Astrocyte (in vitro differentiated cells and primary cell): ENCODE measurements at regions not wholly inside any gene's neighbourhood (a gene's known extent, or its start where the extent isn't known, plus 50 kb on each side); places are given as distances from the start of the nearest gene placed in this dataset.

Experiments used
- DNase-seq: peaks from one replicate; pipeline ENCODE4 v3.0.0-alpha.2; 2010; ENCODE audit warnings: low read depth
- FAIRE-seq: peaks from 2 replicates; lab custom pipeline; 2011; peaks lifted over from hg19 to GRCh38; lab: Jason Lieb, UNC
- H2AFZ ChIP-seq: 2 replicates; pipeline ENCODE4 v1.6.0; 2012; ENCODE audit warnings: low read depth, low read length, inconsistent platforms
- H3K27ac ChIP-seq: 2 replicates; pipeline ENCODE4 v1.5.1; 2011; ENCODE audit warnings: low read depth, low read length, inconsistent platforms
- H3K27me3 ChIP-seq: 2 replicates; pipeline ENCODE4 v1.6.0; 2011; ENCODE audit warnings: low read length, inconsistent platforms; ENCODE audit not compliant: insufficient read depth
- H3K36me3 ChIP-seq: 2 replicates; pipeline ENCODE4 v1.5.1; 2011; ENCODE audit warnings: low read length, inconsistent platforms; ENCODE audit not compliant: insufficient read depth
- H3K4me1 ChIP-seq: 2 replicates; pipeline ENCODE4 v1.5.1; 2011; ENCODE audit warnings: low read length, inconsistent platforms; ENCODE audit not compliant: insufficient read depth
- H3K4me2 ChIP-seq: 2 replicates; pipeline ENCODE4 v1.6.0; 2012; ENCODE audit warnings: low read length, inconsistent platforms
- H3K4me3 ChIP-seq: 2 replicates; pipeline ENCODE4 v1.5.1; 2011; ENCODE audit warnings: low read depth, mild to moderate bottlenecking, low read length, inconsistent platforms; ENCODE audit not compliant: insufficient read depth
- H3K79me2 ChIP-seq: 2 replicates; pipeline ENCODE4 v1.6.0; 2012; ENCODE audit warnings: mild to moderate bottlenecking, low read length, inconsistent platforms; ENCODE audit not compliant: insufficient read depth
- H3K9ac ChIP-seq: 2 replicates; pipeline ENCODE4 v1.6.0; 2012; ENCODE audit warnings: mild to moderate bottlenecking, low read length, inconsistent platforms
- H3K9me3 ChIP-seq: 2 replicates; pipeline ENCODE4 v1.5.1; 2012; ENCODE audit warnings: low read depth, mild to moderate bottlenecking, low read length, inconsistent platforms; ENCODE audit not compliant: insufficient read depth
- H4K20me1 ChIP-seq: 2 replicates; pipeline ENCODE4 v1.6.0; 2012; ENCODE audit warnings: low read length, inconsistent platforms; ENCODE audit not compliant: insufficient read depth
- H3K27ac Mint-ChIP-seq: one replicate; pipeline ENCODE4 v1.8.0; 2021; ENCODE audit warnings: mild to moderate bottlenecking, mixed read lengths; ENCODE audit not compliant: unreplicated experiment
- H3K27me3 Mint-ChIP-seq: one replicate; pipeline ENCODE4 v1.8.0; 2021; ENCODE audit warnings: low read depth, mixed read lengths; ENCODE audit not compliant: unreplicated experiment
- H3K36me3 Mint-ChIP-seq: one replicate; pipeline ENCODE4 v1.8.0; 2021; ENCODE audit warnings: low read depth, mixed read lengths; ENCODE audit not compliant: unreplicated experiment
- H3K4me1 Mint-ChIP-seq: one replicate; pipeline ENCODE4 v1.8.0; 2021; ENCODE audit warnings: low read depth, mixed read lengths; ENCODE audit not compliant: unreplicated experiment
- H3K4me3 Mint-ChIP-seq: one replicate; pipeline ENCODE4 v1.8.0; 2021; ENCODE audit warnings: mild to moderate bottlenecking, moderate library complexity, mixed read lengths; ENCODE audit not compliant: unreplicated experiment
- H3K9me3 Mint-ChIP-seq: one replicate; pipeline ENCODE4 v1.8.0; 2021; ENCODE audit warnings: mild to moderate bottlenecking, mixed read lengths; ENCODE audit not compliant: unreplicated experiment
- EZH2 ChIP-seq: IDR thresholded peaks from 2 replicates; pipeline ENCODE4 v1.6.1; 2012; ENCODE audit warnings: mild to moderate bottlenecking, low read length, inconsistent platforms; ENCODE audit not compliant: insufficient read depth
- TF ChIP-seq, protein P1 (sequence below): IDR thresholded peaks from 2 replicates; pipeline ENCODE4 v1.5.1; 2011; ENCODE audit warnings: low read depth, mild to moderate bottlenecking, inconsistent platforms, low read length, moderate library complexity; ENCODE audit not compliant: insufficient read depth

DNA sequence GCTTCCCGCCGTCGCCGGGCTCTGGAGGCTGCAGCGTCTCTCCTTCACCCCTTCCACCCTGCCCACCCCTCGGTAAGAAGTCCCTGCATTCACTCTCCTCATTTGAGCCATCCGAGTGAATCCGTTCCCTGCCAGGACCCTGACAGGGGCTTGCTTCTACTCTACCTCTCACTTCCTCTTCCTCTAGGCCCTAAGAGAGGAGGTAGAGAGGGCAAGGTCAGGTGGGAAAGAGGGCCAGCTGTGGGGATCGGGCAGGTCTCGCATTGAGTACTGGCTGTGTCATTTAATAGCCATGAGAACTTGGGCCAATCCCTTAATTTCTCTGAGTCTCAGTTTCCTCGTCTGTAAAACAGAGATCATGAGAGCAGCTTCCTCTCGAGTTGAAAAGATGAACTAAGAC is 283.6 kb downstream of the UACA start:
- no peaks in the 10 kb centered on the region for H3K36me3 ChIP-seq
- H4K20me1 ChIP-seq: no peaks in the 10 kb centered on the region
- peaks cover 39% of the 10 kb centered on the region for H3K27me3 ChIP-seq
- peaks cover 72% of the 10 kb centered on the region for H3K27me3 Mint-ChIP-seq
- TF ChIP-seq EZH2: no peak
- TF ChIP-seq, protein P1, sequence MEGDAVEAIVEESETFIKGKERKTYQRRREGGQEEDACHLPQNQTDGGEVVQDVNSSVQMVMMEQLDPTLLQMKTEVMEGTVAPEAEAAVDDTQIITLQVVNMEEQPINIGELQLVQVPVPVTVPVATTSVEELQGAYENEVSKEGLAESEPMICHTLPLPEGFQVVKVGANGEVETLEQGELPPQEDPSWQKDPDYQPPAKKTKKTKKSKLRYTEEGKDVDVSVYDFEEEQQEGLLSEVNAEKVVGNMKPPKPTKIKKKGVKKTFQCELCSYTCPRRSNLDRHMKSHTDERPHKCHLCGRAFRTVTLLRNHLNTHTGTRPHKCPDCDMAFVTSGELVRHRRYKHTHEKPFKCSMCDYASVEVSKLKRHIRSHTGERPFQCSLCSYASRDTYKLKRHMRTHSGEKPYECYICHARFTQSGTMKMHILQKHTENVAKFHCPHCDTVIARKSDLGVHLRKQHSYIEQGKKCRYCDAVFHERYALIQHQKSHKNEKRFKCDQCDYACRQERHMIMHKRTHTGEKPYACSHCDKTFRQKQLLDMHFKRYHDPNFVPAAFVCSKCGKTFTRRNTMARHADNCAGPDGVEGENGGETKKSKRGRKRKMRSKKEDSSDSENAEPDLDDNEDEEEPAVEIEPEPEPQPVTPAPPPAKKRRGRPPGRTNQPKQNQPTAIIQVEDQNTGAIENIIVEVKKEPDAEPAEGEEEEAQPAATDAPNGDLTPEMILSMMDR: no peak
- DNase-seq (no peak), FAIRE-seq (no peak)
- no peak overlapping the region for H3K4me3 ChIP-seq
- peaks cover 4% of the 10 kb centered on the region for H3K4me1 Mint-ChIP-seq
- no peak overlapping the region for H3K9ac ChIP-seq
- H3K4me2 ChIP-seq: no peak overlapping the region
- H3K4me1 ChIP-seq: peaks cover 12% of the 10 kb centered on the region
- no peaks in the 10 kb centered on the region for H3K79me2 ChIP-seq
- H2AFZ ChIP-seq: no peak overlapping the region
- H3K36me3 Mint-ChIP-seq: peaks cover 5% of the 10 kb centered on the region
- H3K27ac Mint-ChIP-seq: no peak overlapping the region
- H3K27ac ChIP-seq: no peak overlapping the region
- peaks cover 13% of the 10 kb centered on the region for H3K9me3 Mint-ChIP-seq
- no peak overlapping the region for H3K4me3 Mint-ChIP-seq
- H3K9me3 ChIP-seq: peaks cover under 1% of the 10 kb centered on the region

DNA sequence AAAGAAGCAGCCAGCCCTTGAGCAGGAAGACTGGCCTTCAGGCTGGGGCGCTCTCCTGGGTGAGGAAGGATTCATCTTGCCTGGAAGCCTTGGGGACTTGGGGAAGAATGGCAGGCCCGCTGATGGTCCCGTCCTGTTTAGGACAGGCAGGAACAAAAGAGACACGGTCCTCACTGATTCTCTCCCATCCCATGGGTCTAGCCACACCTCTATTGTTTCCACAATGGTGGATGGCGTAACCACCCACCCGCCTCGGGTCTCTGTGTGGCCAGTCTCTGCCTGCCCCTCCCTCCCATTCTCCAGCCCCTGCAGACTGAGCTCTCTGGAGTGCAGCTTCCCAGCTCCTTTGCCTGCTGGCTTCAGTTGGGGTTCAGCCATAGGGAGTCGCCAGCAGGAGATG is 284.3 kb downstream of the UACA start:
- H3K9me3 Mint-ChIP-seq: peaks cover 13% of the 10 kb centered on the region
- TF ChIP-seq, protein P1: no peak
- TF ChIP-seq EZH2: no peak
- peaks cover 4% of the 10 kb centered on the region for H3K4me1 Mint-ChIP-seq
- Histone ChIP-seq H3K27ac (no peak overlapping the region), H3K4me2 (no peak overlapping the region), H3K9ac (no peak overlapping the region), H4K20me1 (no peaks in the 10 kb centered on the region), H3K4me3 (no peak overlapping the region), H3K9me3 (no peaks in the 10 kb centered on the region), H3K27me3 (peaks cover 33% of the 10 kb centered on the region), H3K4me1 (peaks cover 19% of the 10 kb centered on the region), H2AFZ (no peak overlapping the region), H3K79me2 (no peaks in the 10 kb centered on the region), H3K36me3 (no peaks in the 10 kb centered on the region)
- no peak overlapping the region for H3K27ac Mint-ChIP-seq
- DNase-seq: no peak
- H3K4me3 Mint-ChIP-seq: no peak overlapping the region
- no peak for FAIRE-seq
- H3K27me3 Mint-ChIP-seq: peaks cover 68% of the 10 kb centered on the region
- H3K36me3 Mint-ChIP-seq: peaks cover 3% of the 10 kb centered on the region

- peaks cover 25% of the 10 kb centered on the region for H3K4me1 ChIP-seq
- no peaks in the 10 kb centered on the region for H3K79me2 ChIP-seq
- peaks cover 28% of the 10 kb centered on the region for H3K27me3 ChIP-seq
- H3K4me2 ChIP-seq: no peak overlapping the region
- H3K9me3 ChIP-seq: no peaks in the 10 kb centered on the region
- Mint-ChIP-seq H3K9me3 (peaks cover 13% of the 10 kb centered on the region), H3K27ac (no peak overlapping the region), H3K27me3 (peaks cover 68% of the 10 kb centered on the region), H3K36me3 (peaks cover 3% of the 10 kb centered on the region), H3K4me3 (no peak overlapping the region), H3K4me1 (peaks cover 4% of the 10 kb centered on the region)
- no peaks in the 10 kb centered on the region for H4K20me1 ChIP-seq
- no peak overlapping the region for H2AFZ ChIP-seq
- H3K9ac ChIP-seq: no peak overlapping the region
- DNase-seq: no peak
- H3K36me3 ChIP-seq: no peaks in the 10 kb centered on the region
- FAIRE-seq: no peak
- no peak overlapping the region for H3K4me3 ChIP-seq
- H3K27ac ChIP-seq: no peak overlapping the region
- TF ChIP-seq EZH2: no peak
- TF ChIP-seq, protein P1: no peak
These were observed 284.9 kb downstream of the UACA start for GRCh38 chr15:70478251-70478990.
